Thymus (tissue), 11 donors: ENCODE measurements at regions not wholly inside any gene's neighbourhood (a gene's known extent, or its start where the extent isn't known, plus 50 kb on each side); places are given as distances from the start of the nearest gene placed in this dataset.

ENCODE experiments used
- DNase-seq, 9 donors: peaks; one replicate each; pipeline ENCODE4 v3.0.0-alpha.2; 2013; ENCODE audit warnings: low spot score in 9 of 9, low read depth in 6 of 9, missing footprints in 1 of 9
- H3K27ac ChIP-seq, 2 donors: one replicate each; pipeline ENCODE4 v1.5.1; 2013; ENCODE audit warnings: control low read depth in 1 of 2, low read depth in 1 of 2, low read length in 1 of 2, mild to moderate bottlenecking in 1 of 2, moderate library complexity in 1 of 2
- H3K27me3 ChIP-seq, 2 donors: one replicate each; pipeline ENCODE4 v1.5.1; 2013; ENCODE audit warnings: low read length in 1 of 2; ENCODE audit not compliant: control insufficient read depth in 2 of 2, insufficient read depth in 1 of 2
- H3K36me3 ChIP-seq, 2 donors: one replicate each; pipeline ENCODE4 v1.5.1; 2013; ENCODE audit warnings: low read length in 1 of 2, mild to moderate bottlenecking in 1 of 2, moderate library complexity in 1 of 2; ENCODE audit not compliant: control insufficient read depth in 2 of 2, insufficient read depth in 2 of 2
- H3K4me1 ChIP-seq, 2 donors: one replicate each; pipeline ENCODE4 v1.5.1; 2013; ENCODE audit warnings: low read length in 2 of 2; ENCODE audit not compliant: control insufficient read depth in 2 of 2, insufficient read depth in 2 of 2
- H3K4me3 ChIP-seq, 2 donors: one replicate each; pipeline ENCODE4 v1.5.1; 2013; ENCODE audit warnings: low read length in 2 of 2, control low read depth in 1 of 2, mild to moderate bottlenecking in 1 of 2
- H3K9me3 ChIP-seq, 2 donors: one replicate each; pipeline ENCODE4 v1.5.1; 2013; ENCODE audit warnings: low read length in 1 of 2, mild to moderate bottlenecking in 1 of 2; ENCODE audit not compliant: control insufficient read depth in 2 of 2, insufficient read depth in 1 of 2
- WGBS: extraction: QIAGEN DNeasy Blood & Tissue Kit; methylation state at CpG from one replicate; pipeline ENCODE4 v1.1.7; 2013; 5-methylcytosine and 5-hydroxymethylcytosine counted together
- donor health status: healthy.

DNA sequence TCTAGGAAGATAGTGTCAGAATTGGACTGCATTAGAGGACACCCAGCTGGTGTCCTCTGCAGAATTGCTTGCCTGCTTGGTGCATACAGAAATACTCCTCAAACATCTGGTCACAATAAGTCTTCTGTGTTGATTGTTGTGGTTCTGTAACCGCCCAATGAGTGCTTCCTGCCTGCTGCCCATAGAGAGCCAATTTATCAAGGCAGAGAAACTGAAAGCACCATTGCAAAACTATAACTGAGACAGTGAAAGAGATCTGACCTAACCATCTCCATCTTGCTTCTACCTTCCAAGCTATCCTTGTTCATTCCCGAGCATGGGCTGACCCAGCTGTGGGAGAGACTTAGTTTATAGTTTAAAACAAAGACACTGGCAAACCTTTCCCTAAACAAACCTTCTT, 462.4 kb upstream of the RGS18 start:
- no peaks in the 10 kb centered on the region for H3K27me3 ChIP-seq

DNA sequence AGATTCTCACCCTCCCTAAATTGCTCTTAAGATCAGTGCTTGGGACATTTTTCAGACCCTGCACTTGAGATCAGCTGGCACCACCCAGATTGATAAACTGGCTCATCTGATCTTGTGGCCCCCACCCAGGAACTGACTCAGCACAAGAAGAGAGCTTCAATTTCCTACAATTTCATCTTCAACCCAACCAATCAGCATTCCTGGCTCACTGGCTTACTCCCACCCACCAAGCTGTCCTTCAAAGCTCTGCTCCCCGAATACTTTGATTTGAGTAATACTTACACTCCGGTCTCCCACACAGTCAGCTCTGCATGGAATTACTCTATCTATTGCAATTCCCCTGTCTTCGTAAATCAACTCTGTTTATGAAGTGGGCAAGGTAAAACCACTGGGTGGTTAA, 461.9 kb upstream of the RGS18 start:
- no peaks in the 10 kb centered on the region for H3K36me3 ChIP-seq
- no peaks in the 10 kb centered on the region for H3K27me3 ChIP-seq
- DNase-seq, result no peak
- peaks cover 0 to 2% of the 10 kb centered on the region in 2 donors for H3K4me1 ChIP-seq
- WGBS, result 94% methylated on average over 3 of the region's 3 CpGs
- H3K9me3 ChIP-seq, result no peaks in the 10 kb centered on the region
- no peak overlapping the region for H3K4me3 ChIP-seq
- no peak overlapping the region for H3K27ac ChIP-seq

More for the DNA sequence above, 462.4 kb upstream of the RGS18 start:
- Histone ChIP-seq H3K4me3 (no peak overlapping the region), H3K4me1 (peaks cover 0 to 2% of the 10 kb centered on the region in 2 donors), H3K9me3 (no peaks in the 10 kb centered on the region), H3K27ac (no peak overlapping the region), H3K36me3 (no peaks in the 10 kb centered on the region)
- WGBS, result 33% methylated on average over 2 of the region's 2 CpGs
- DNase-seq, result peak in 1 of 9 donors; percentile 3

DNA sequence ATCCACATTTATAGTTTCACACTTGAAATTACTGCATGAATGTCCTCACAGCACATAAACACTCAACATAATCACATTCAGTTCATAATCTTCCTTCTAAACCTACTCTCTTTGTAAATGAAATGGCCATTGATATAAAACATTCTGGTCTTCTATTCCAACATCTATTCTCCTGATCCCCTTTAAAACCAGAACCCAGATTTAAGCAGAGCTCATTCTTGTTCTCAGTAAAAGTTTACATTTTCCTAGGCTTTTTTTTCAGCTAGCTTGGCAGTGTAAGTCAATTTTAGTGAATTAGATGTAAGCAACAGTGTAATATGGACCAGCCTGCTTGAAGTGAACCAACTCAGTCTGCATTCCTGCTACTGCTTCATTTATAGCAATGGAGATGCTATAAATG, 460.7 kb upstream of the RGS18 start:
- no peaks in the 10 kb centered on the region for H3K9me3 ChIP-seq
- no peak overlapping the region for H3K27ac ChIP-seq
- H3K27me3 ChIP-seq, result no peaks in the 10 kb centered on the region
- no peaks in the 10 kb centered on the region for H3K36me3 ChIP-seq
- no peak overlapping the region for H3K4me3 ChIP-seq
- no peak for DNase-seq
- H3K4me1 ChIP-seq, result peaks cover 0 to 2% of the 10 kb centered on the region in 2 donors

DNA sequence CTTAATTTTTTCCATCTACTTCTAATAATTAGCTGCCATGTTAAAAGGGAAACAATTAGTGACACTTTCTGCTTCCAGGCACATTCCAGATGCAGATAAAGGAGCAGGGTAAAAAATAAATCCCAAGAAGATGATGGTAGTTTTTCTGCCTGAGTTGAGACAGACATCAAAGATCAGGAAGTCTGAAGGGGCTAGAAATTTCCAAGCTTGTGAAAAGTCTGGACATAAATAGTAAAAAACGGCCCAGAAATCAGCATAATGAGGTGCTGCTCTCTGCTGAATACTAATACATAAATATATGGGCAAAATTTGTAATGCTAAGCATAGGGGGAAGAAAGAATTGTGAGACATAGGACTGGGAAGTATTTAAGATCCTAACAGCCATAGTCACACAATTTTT, 460.0 kb upstream of the RGS18 start:
- H3K4me1 ChIP-seq, result peaks cover 0 to 2% of the 10 kb centered on the region in 2 donors
- H3K27ac ChIP-seq, result no peak overlapping the region
- no peaks in the 10 kb centered on the region for H3K27me3 ChIP-seq
- no peak for DNase-seq
- H3K9me3 ChIP-seq, result no peaks in the 10 kb centered on the region
- no peaks in the 10 kb centered on the region for H3K36me3 ChIP-seq
- 80% methylated on average over 1 of the region's 1 CpG for WGBS
- H3K4me3 ChIP-seq, result no peak overlapping the region

DNA sequence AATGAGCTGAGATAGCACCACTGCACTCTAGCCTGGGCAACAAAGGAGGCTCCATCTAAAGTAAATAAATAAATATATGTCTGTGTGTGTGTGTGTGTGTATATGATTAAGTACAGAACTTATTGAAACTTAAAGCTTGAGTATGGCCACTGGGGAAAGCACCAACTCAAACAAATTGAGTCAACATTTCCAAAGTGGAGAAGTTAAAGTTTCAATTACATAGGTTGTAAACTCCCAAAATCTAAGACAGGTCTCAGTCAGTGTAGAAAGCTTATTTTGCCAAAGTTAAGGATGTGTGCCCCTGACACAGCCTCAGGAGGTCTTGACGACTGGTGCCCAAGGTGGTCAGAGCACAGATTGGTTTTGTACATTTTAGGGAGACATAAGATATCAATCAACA, 458.9 kb upstream of the RGS18 start:
- peaks cover 0 to 2% of the 10 kb centered on the region in 2 donors for H3K4me1 ChIP-seq
- no peak overlapping the region for H3K4me3 ChIP-seq
- no peaks in the 10 kb centered on the region for H3K27me3 ChIP-seq
- WGBS, result 94% methylated on average over 1 of the region's 1 CpG
- H3K27ac ChIP-seq, result no peak overlapping the region
- DNase-seq, result no peak
- H3K9me3 ChIP-seq, result no peaks in the 10 kb centered on the region
- H3K36me3 ChIP-seq, result no peaks in the 10 kb centered on the region

DNA sequence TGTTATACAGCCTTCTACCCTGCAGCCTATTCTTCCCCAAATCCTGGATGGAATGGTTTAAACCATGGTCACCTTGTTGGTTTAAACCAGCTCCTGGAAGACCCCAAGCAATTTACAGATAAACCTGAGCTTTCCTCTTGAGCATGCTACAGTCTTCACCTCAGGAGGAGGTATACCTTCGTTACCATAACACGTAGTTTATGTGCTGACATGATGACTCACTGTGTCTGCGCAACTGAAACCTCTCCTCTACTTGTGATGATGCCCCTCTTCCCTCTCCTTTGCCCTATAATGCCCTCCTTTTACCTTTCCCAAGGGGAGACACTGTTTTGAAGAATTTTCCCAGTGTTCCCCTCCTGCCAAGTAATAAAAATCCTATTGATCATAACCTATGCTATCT, 457.3 kb upstream of the RGS18 start:
- no peak overlapping the region for H3K27ac ChIP-seq
- peaks cover 0 to 2% of the 10 kb centered on the region in 2 donors for H3K4me1 ChIP-seq
- H3K9me3 ChIP-seq, result no peaks in the 10 kb centered on the region
- WGBS, result over 99% methylated on average over 3 of the region's 3 CpGs
- no peaks in the 10 kb centered on the region for H3K36me3 ChIP-seq
- H3K27me3 ChIP-seq, result no peaks in the 10 kb centered on the region
- no peak for DNase-seq
- H3K4me3 ChIP-seq, result no peak overlapping the region

DNA sequence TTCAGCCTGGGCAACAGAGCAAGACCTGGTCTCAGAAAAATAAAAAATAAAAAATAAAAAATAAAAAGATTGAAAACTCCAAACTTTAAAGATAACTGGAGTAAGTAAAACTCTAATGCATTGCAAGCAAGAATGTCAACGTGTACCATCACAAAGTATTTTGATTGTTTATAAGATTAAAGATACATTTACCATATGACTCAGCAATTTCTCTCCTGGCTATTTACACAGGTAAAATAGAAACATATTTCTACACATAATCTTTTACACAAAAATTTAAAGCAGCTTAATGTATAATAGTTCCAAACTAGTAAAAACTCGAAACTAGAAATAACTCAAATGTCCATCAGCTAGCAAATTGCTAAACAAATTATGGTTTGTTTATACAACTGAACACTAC, 456.1 kb upstream of the RGS18 start:
- H3K27ac ChIP-seq, result no peak overlapping the region
- WGBS, result 88% methylated on average over 2 of the region's 2 CpGs
- no peaks in the 10 kb centered on the region for H3K4me1 ChIP-seq
- H3K9me3 ChIP-seq, result no peaks in the 10 kb centered on the region
- H3K36me3 ChIP-seq, result no peaks in the 10 kb centered on the region
- H3K4me3 ChIP-seq, result no peak overlapping the region
- no peak for DNase-seq
- no peaks in the 10 kb centered on the region for H3K27me3 ChIP-seq

DNA sequence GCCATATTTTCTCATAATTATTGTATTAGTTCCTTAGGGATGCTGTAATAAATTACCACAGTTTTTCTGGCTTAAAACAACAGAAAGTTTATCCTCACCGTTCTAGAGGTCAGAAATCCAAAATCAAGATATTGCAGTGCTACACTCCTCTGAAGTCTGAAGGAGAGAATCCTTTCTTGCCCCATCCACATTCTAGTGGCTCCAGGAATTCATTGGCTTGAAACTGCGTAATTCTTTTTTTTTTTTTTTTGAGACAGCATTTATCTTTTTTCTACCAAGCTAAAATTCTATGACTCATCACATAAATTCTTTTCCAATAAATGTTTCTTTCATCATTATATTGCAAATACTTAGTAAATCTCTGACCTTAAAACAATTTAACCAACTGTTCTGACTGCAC, 451.0 kb upstream of the RGS18 start:
- H3K27ac ChIP-seq, result no peak overlapping the region
- 87% methylated on average over 2 of the region's 2 CpGs for WGBS
- H3K4me1 ChIP-seq, result no peaks in the 10 kb centered on the region
- no peaks in the 10 kb centered on the region for H3K27me3 ChIP-seq
- H3K4me3 ChIP-seq, result no peak overlapping the region
- DNase-seq, result no peak
- H3K9me3 ChIP-seq, result no peaks in the 10 kb centered on the region
- no peaks in the 10 kb centered on the region for H3K36me3 ChIP-seq

DNA sequence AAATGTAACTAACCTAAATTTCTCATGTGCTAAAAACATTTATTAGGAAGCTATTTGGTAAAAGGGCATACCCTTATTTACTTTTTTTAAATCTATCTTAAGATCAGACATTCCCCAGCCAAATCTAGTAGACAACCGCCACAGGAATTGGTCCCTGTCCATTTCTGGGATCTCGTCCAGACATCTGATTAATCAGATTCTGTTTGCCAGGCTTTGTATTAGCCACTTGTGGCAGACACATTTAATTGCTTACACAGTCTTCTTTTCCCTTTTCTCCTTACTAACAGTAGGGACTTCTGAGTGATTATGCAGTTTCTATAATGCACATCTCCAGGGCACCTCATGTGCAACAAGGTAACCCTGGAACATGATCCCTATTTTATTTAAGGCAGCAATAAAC, 449.0 kb upstream of the RGS18 start:
- no peaks in the 10 kb centered on the region for H3K9me3 ChIP-seq
- no peak for DNase-seq
- H3K4me3 ChIP-seq, result no peak overlapping the region
- H3K4me1 ChIP-seq, result no peaks in the 10 kb centered on the region
- H3K27me3 ChIP-seq, result no peaks in the 10 kb centered on the region
- WGBS, result 90% methylated on average over 2 of the region's 2 CpGs
- no peaks in the 10 kb centered on the region for H3K36me3 ChIP-seq
- no peak overlapping the region for H3K27ac ChIP-seq

DNA sequence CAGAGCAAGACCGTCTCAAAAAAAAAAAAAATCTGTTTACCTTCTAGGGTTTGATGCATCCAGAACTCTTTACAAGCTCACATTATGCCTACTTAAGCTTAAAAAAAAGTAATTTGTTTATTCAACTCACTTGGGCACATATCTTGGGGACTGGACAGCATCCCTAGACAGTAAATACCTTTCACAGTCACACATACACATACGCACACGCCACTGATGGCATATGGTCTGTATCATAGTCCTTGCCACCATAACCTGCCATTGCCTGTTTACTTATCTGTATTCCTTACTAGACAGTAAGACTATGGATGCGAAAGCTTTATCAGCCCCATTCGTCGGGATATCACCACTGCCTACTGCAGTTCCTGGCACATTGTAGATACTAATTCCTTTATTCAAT, 446.3 kb upstream of the RGS18 start:
- no peak for DNase-seq
- no peaks in the 10 kb centered on the region for H3K9me3 ChIP-seq
- WGBS, result 96% methylated on average over 6 of the region's 6 CpGs
- no peak overlapping the region for H3K27ac ChIP-seq
- no peaks in the 10 kb centered on the region for H3K36me3 ChIP-seq
- H3K4me1 ChIP-seq, result no peaks in the 10 kb centered on the region
- H3K4me3 ChIP-seq, result no peak overlapping the region
- H3K27me3 ChIP-seq, result no peaks in the 10 kb centered on the region
